Loucy (cell line): ENCODE measurements at regions not wholly inside any gene's neighbourhood (a gene's known extent, or its start where the extent isn't known, plus 50 kb on each side); places are given as distances from the start of the nearest gene placed in this dataset.

Source experiments
- H2AFZ ChIP-seq: fragments of 200-600 bp; sonication (generic); 2 replicates; pipeline ENCODE4 v1.6.0; 2016; ENCODE audit warnings: antibody characterized with exemption, mild to moderate bottlenecking, low read length, moderate library complexity
- H3F3A ChIP-seq: fragments of 200-600 bp; 2 replicates; pipeline ENCODE4 v1.6.0; 2016; ENCODE audit warnings: antibody characterized with exemption, low read depth, mild to moderate bottlenecking
- H3K27me3 ChIP-seq: fragments of 200-600 bp; sonication (generic); 2 replicates; pipeline ENCODE4 v1.6.1; 2014; ENCODE audit warnings: low read length, mild to moderate bottlenecking; ENCODE audit not compliant: insufficient read depth, poor library complexity, severe bottlenecking
- H3K36me3 ChIP-seq: fragments of 200-600 bp; sonication (generic); 2 replicates; pipeline ENCODE4 v1.6.1; 2016; ENCODE audit warnings: low read length; ENCODE audit not compliant: insufficient read depth
- H3K4me1 ChIP-seq: fragments of 200-600 bp; sonication (generic); 2 replicates; pipeline ENCODE4 v1.5.1; 2014; ENCODE audit warnings: low read length, mild to moderate bottlenecking; ENCODE audit not compliant: insufficient read depth, poor library complexity, severe bottlenecking
- H3K4me2 ChIP-seq: fragments of 200-600 bp; sonication (generic); 2 replicates; pipeline ENCODE4 v1.6.0; 2014; ENCODE audit warnings: antibody characterized with exemption, low read length, low read depth, mild to moderate bottlenecking; ENCODE audit not compliant: poor library complexity, severe bottlenecking
- H3K4me3 ChIP-seq: fragments of 200-600 bp; sonication (generic); 2 replicates; pipeline ENCODE4 v1.5.1; 2014; ENCODE audit warnings: low read length, mild to moderate bottlenecking, mixed read lengths; ENCODE audit not compliant: poor library complexity, severe bottlenecking
- H3K79me2 ChIP-seq: fragments of 200-600 bp; sonication (generic); 2 replicates; pipeline ENCODE4 v1.6.1; 2014; ENCODE audit warnings: low read length; ENCODE audit not compliant: insufficient read depth
- H3K9ac ChIP-seq: fragments of 200-600 bp; sonication (generic); 2 replicates; pipeline ENCODE4 v1.6.0; 2014; ENCODE audit warnings: mild to moderate bottlenecking, low read depth, low read length, moderate library complexity; ENCODE audit not compliant: poor library complexity, severe bottlenecking
- H3K9me2 ChIP-seq: fragments of 200-600 bp; sonication (generic); replicated peaks from 2 replicates; pipeline ENCODE4 v1.6.1; 2016; ENCODE audit warnings: low read depth, low read length, mixed read lengths
- H3K9me3 ChIP-seq: fragments of 200-600 bp; sonication (generic); 2 replicates; pipeline ENCODE4 v1.6.1; 2014; ENCODE audit warnings: mild to moderate bottlenecking, antibody characterized with exemption, low read length, low read depth; ENCODE audit not compliant: insufficient read depth
- H4K20me1 ChIP-seq: fragments of 200-600 bp; sonication (generic); 2 replicates; pipeline ENCODE4 v1.6.0; 2014; ENCODE audit warnings: antibody characterized with exemption, low read length, mild to moderate bottlenecking; ENCODE audit not compliant: insufficient read depth, poor library complexity, severe bottlenecking
- CTCF ChIP-seq: fragments of 200-600 bp; sonication (generic); conservative IDR thresholded peaks from 2 replicates; pipeline ENCODE4 v1.5.1; 2014; ENCODE audit warnings: mild to moderate bottlenecking, antibody characterized with exemption, low read length
- EZH2phosphoT487 ChIP-seq: fragments of 200-600 bp; IDR thresholded peaks from 2 replicates; pipeline ENCODE4 v1.6.1; 2018; ENCODE audit warnings: antibody characterized with exemption, mild to moderate bottlenecking, moderate library complexity, borderline replicate concordance

- Histone ChIP-seq H3K4me3 (no peak overlapping the region), H3K9me2 (no peaks in the 10 kb centered on the region), H3K4me1 (no peaks in the 10 kb centered on the region), H3K36me3 (no peaks in the 10 kb centered on the region), H3K27me3 (no peaks in the 10 kb centered on the region), H3K4me2 (no peak overlapping the region), H4K20me1 (no peaks in the 10 kb centered on the region), H2AFZ (no peak overlapping the region), H3K9ac (no peak overlapping the region), H3K79me2 (no peaks in the 10 kb centered on the region), H3K9me3 (no peaks in the 10 kb centered on the region), H3F3A (no peaks in the 10 kb centered on the region)
- TF ChIP-seq CTCF (no peak), EZH2phosphoT487 (no peak)
These were observed 164.8 kb upstream of the CDIN1 start for GRCh38 chr15:36414670-36415069.

- Histone ChIP-seq H3K4me3 (no peak overlapping the region), H2AFZ (no peak overlapping the region)
These were observed 163.8 kb upstream of the CDIN1 start for GRCh38 chr15:36415643-36416042.

GRCh38 chr15:36422631-36423030 lies 156.8 kb upstream of the CDIN1 start:
- Histone ChIP-seq H3K79me2 (no peaks in the 10 kb centered on the region), H3K9ac (no peak overlapping the region), H3K9me2 (no peaks in the 10 kb centered on the region), H4K20me1 (no peaks in the 10 kb centered on the region), H3K27me3 (no peaks in the 10 kb centered on the region), H3K4me2 (no peak overlapping the region), H3F3A (no peaks in the 10 kb centered on the region), H3K4me3 (no peak overlapping the region), H3K4me1 (no peaks in the 10 kb centered on the region), H3K9me3 (peaks cover 3% of the 10 kb centered on the region; the same call in 1 of the 2 replicates), H2AFZ (no peak overlapping the region), H3K36me3 (no peaks in the 10 kb centered on the region)
- TF ChIP-seq EZH2phosphoT487 = no peak
- TF ChIP-seq CTCF = no peak

More at GRCh38 chr15:36415643-36416042, 163.8 kb upstream of the CDIN1 start:
- H3K9me3 ChIP-seq = no peaks in the 10 kb centered on the region
- no peaks in the 10 kb centered on the region for H3K79me2 ChIP-seq
- H3K9ac ChIP-seq = no peak overlapping the region
- no peaks in the 10 kb centered on the region for H3K27me3 ChIP-seq
- no peak overlapping the region for H3K4me2 ChIP-seq
- H3K36me3 ChIP-seq = no peaks in the 10 kb centered on the region
- no peak for TF ChIP-seq EZH2phosphoT487
- no peak for TF ChIP-seq CTCF
- no peaks in the 10 kb centered on the region for H3K4me1 ChIP-seq
- H3F3A ChIP-seq = no peaks in the 10 kb centered on the region
- no peaks in the 10 kb centered on the region for H3K9me2 ChIP-seq
- H4K20me1 ChIP-seq = no peaks in the 10 kb centered on the region
